Suprapubic skin (tissue), 4 donors: ENCODE measurements at regions not wholly inside any gene's neighbourhood (a gene's known extent, or its start where the extent isn't known, plus 50 kb on each side); places are given as distances from the start of the nearest gene placed in this dataset.

Source experiments
- DNase-seq, 2 donors: peaks; one replicate each; pipeline ENCODE4 v3.0.0-alpha.2; 2019; ENCODE audit warnings: low spot score in 2 of 2
- H3K27ac ChIP-seq: fragments of 200-600 bp; sonication (generic); one replicate; pipeline ENCODE4 v1.5.1; 2019
- H3K27me3 ChIP-seq: fragments of 200-600 bp; sonication (generic); one replicate; pipeline ENCODE4 v1.5.1; 2019
- H3K36me3 ChIP-seq: fragments of 200-600 bp; sonication (generic); one replicate; pipeline ENCODE4 v1.5.1; 2019
- H3K4me1 ChIP-seq: fragments of 200-600 bp; sonication (generic); one replicate; pipeline ENCODE4 v1.5.1; 2019
- H3K4me3 ChIP-seq: fragments of 200-600 bp; sonication (generic); one replicate; pipeline ENCODE4 v1.5.1; 2019; ENCODE audit warnings: mild to moderate bottlenecking
- H3K9me3 ChIP-seq: fragments of 200-600 bp; sonication (generic); one replicate; pipeline ENCODE4 v1.5.1; 2019
- CTCF ChIP-seq, 2 donors: fragments of 200-600 bp in 1 of 2; fragments of 450-650 bp in 1 of 2; sonication (generic) in 1 of 2; IDR thresholded peaks; one replicate each; pipeline ENCODE4 v1.5.1; 2016 to 2019; ENCODE audit warnings: antibody characterized with exemption in 2 of 2, mild to moderate bottlenecking in 1 of 2, moderate library complexity in 1 of 2
- EP300 ChIP-seq: sonication (generic); formaldehyde crosslinking; IDR thresholded peaks from one replicate; pipeline ENCODE4 v1.6.1; 2017; ENCODE audit warnings: antibody characterized with exemption
- POLR2A ChIP-seq, 2 donors: fragments of 450-650 bp; IDR thresholded peaks; one replicate each; pipeline ENCODE4 v1.6.1; 2017; ENCODE audit warnings: antibody characterized with exemption in 2 of 2, mild to moderate bottlenecking in 2 of 2, moderate library complexity in 2 of 2
- POLR2AphosphoS5 ChIP-seq, 3 donors: sonication (generic); formaldehyde crosslinking; IDR thresholded peaks; one replicate each; pipeline ENCODE4 v1.6.1; 2017; ENCODE audit warnings: antibody characterized with exemption in 3 of 3
- WGBS: methylation state at CpG from one replicate; pipeline ENCODE4 v1.1.5; 2018; 5-methylcytosine and 5-hydroxymethylcytosine counted together

DNA sequence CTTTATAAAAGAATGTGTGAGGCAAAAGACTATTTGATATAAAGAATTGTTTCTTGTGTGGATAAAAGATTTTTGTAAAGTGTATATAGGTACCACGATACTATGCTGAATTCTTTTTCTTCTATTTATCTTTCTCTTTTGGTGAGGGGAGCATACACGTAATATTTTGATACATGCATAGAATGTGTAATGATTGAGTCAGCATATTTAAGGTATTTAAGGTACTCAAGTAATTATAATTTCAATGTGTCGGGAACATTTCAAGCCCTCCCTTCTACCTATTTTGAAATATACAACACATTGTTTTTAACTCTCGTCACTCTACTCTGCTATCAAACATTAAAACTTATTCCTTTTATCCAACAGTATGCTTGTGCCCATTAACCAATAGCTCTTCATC is 1221.6 kb upstream of the PHF14 start:
- no peak overlapping the region for H3K27ac ChIP-seq
- no peaks in the 10 kb centered on the region for H3K36me3 ChIP-seq
- 88% methylated on average over 4 of the region's 4 CpGs for WGBS
- H3K9me3 ChIP-seq, result no peaks in the 10 kb centered on the region
- no peak for TF ChIP-seq POLR2AphosphoS5 (IDR thresholded peaks at IDR 0.05)
- no peak for TF ChIP-seq EP300
- no peak for TF ChIP-seq POLR2A (IDR thresholded peaks at IDR 0.05)
- TF ChIP-seq CTCF (IDR thresholded peaks at IDR 0.05), result no peak
- no peaks in the 10 kb centered on the region for H3K4me1 ChIP-seq
- no peaks in the 10 kb centered on the region for H3K27me3 ChIP-seq
- no peak for DNase-seq
- H3K4me3 ChIP-seq, result no peak overlapping the region

DNA sequence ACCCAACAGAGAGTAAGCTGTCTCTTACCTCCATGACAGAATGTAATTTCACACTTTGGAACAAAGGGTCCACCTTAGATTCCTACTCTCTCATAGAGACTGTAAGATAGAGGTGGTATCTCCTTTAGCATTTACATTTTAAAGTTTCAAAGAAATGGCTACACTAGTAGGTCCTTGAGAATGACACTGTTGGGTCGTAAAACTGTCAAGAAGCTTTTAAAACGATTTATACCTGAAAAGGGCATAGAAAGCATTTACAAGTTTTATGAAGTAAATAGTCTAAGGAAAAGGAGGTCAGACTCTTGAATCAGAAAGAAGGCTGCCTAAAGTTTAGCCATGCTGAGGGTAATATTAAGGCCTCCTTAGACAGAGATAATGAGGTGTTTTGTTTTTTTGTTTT is 1212.4 kb upstream of the PHF14 start:
- no peaks in the 10 kb centered on the region for H3K27me3 ChIP-seq
- DNase-seq, result no peak
- H3K36me3 ChIP-seq, result no peaks in the 10 kb centered on the region
- H3K4me3 ChIP-seq, result no peak overlapping the region
- no peak overlapping the region for H3K27ac ChIP-seq
- TF ChIP-seq EP300 (no peak), POLR2A (IDR thresholded peaks at IDR 0.05) (no peak), CTCF (IDR thresholded peaks at IDR 0.05) (no peak)
- 29% methylated on average over 2 of the region's 2 CpGs for WGBS
- H3K9me3 ChIP-seq, result no peaks in the 10 kb centered on the region
- H3K4me1 ChIP-seq, result no peaks in the 10 kb centered on the region

DNA sequence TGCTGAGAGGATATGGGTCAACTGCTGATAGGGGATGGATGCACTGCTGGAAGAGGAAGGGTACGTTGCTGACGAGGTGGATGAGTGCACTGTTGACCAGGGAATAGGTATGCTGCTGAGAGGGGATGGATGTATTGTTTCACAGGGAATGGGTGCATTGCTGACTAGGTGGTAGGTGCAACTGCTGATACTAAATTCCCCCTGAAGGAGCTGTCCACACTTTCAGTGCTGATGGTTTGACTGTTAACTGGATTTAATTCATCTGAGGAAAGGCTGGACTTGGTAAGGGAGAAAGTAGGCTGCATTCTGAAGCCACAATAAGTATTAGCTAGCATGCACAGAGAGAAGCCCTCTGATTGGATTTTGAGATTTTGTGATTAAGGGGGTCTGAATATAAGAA is 1196.8 kb upstream of the PHF14 start:
- no peak overlapping the region for H3K27ac ChIP-seq
- WGBS, result 82% methylated on average over 2 of the region's 2 CpGs
- H3K27me3 ChIP-seq, result no peaks in the 10 kb centered on the region
- DNase-seq, result no peak
- TF ChIP-seq EP300, result no peak
- TF ChIP-seq CTCF (IDR thresholded peaks at IDR 0.05), result no peak
- H3K9me3 ChIP-seq, result peaks cover 3% of the 10 kb centered on the region
- H3K36me3 ChIP-seq, result no peaks in the 10 kb centered on the region
- H3K4me1 ChIP-seq, result no peaks in the 10 kb centered on the region
- no peak overlapping the region for H3K4me3 ChIP-seq

GRCh38 chr7:9778367-9778766 is 1195.3 kb upstream of the PHF14 start:
- no peak for DNase-seq
- peaks cover 3% of the 10 kb centered on the region for H3K9me3 ChIP-seq
- H3K27me3 ChIP-seq, result no peaks in the 10 kb centered on the region
- H3K4me3 ChIP-seq, result no peak overlapping the region
- no peaks in the 10 kb centered on the region for H3K36me3 ChIP-seq
- H3K27ac ChIP-seq, result no peak overlapping the region
- H3K4me1 ChIP-seq, result no peaks in the 10 kb centered on the region
- TF ChIP-seq POLR2A (IDR thresholded peaks at IDR 0.05) (no peak), POLR2AphosphoS5 (IDR thresholded peaks at IDR 0.05) (no peak), CTCF (IDR thresholded peaks at IDR 0.05) (no peak), EP300 (no peak)
- 84% methylated on average over 7 of the region's 7 CpGs for WGBS

DNA sequence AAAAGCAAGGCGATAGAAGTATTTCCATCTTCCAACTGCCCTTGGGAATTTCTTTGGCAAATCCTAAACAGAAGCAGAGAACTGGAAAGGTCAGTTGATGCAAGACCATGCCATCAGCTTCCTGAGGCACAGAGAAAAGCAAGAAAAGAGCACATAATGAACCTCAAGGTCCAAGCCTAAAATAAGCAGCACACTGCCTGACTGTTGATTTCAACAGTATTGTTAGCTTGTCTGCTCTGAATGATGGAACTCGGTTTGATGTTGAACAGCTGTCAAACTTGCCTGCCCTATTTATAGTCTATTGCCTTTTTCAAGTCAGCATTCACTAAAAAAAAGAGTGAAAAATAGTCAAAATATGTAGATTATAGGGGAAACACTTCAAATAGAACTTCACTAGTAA is 1192.0 kb upstream of the PHF14 start:
- H3K27ac ChIP-seq, result no peak overlapping the region
- TF ChIP-seq CTCF (IDR thresholded peaks at IDR 0.05), result no peak
- no peak for TF ChIP-seq POLR2AphosphoS5 (IDR thresholded peaks at IDR 0.05)
- no peak for TF ChIP-seq EP300
- no peak for TF ChIP-seq POLR2A (IDR thresholded peaks at IDR 0.05)
- no peaks in the 10 kb centered on the region for H3K4me1 ChIP-seq
- H3K27me3 ChIP-seq, result no peaks in the 10 kb centered on the region
- H3K4me3 ChIP-seq, result no peak overlapping the region
- 60% methylated on average over 2 of the region's 2 CpGs for WGBS
- H3K36me3 ChIP-seq, result no peaks in the 10 kb centered on the region
- no peak for DNase-seq
- H3K9me3 ChIP-seq, result peaks cover 3% of the 10 kb centered on the region
